HG03442 (cell line): ENCODE measurements at regions not wholly inside any gene's neighbourhood (a gene's known extent, or its start where the extent isn't known, plus 50 kb on each side); places are given as distances from the start of the nearest gene placed in this dataset.
A peak's percentile ranks its signal among the peaks of the same experiment; 100 is the strongest.

Experiments used
- ATAC-seq: cut with Tn5 transposase; IDR thresholded peaks from one replicate; pipeline ENCODE4 v1.9.1; 2021; ENCODE audit warnings: mild to moderate bottlenecking, moderate library complexity; ENCODE audit not compliant: unreplicated experiment

- no peak for ATAC-seq
These were observed 81.7 kb upstream of the PLCL2 start for GRCh38 chr3:16803019-16803418.

GRCh38 chr3:16807391-16807790 is 77.4 kb upstream of the PLCL2 start:
- no peak for ATAC-seq

- ATAC-seq, result no peak
These were observed 76.2 kb upstream of the PLCL2 start for GRCh38 chr3:16808393-16809107.

GRCh38 chr3:16809482-16809881 is 75.3 kb upstream of the PLCL2 start:
- no peak for ATAC-seq

- ATAC-seq, result no peak
These were observed 74.8 kb upstream of the PLCL2 start for GRCh38 chr3:16809993-16810392.

- no peak for ATAC-seq
These were observed 74.0 kb upstream of the PLCL2 start for GRCh38 chr3:16810593-16811367.

GRCh38 chr3:16811950-16812349 is 72.8 kb upstream of the PLCL2 start:
- no peak for ATAC-seq

GRCh38 chr3:16813336-16813735 is 71.4 kb upstream of the PLCL2 start:
- ATAC-seq, result no peak

- ATAC-seq, result peak; percentile 90
These were observed 68.5 kb upstream of the PLCL2 start for GRCh38 chr3:16816048-16816780.

- ATAC-seq, result no peak
These were observed 67.6 kb upstream of the PLCL2 start for GRCh38 chr3:16817197-16817596.

- no peak for ATAC-seq
These were observed 66.6 kb upstream of the PLCL2 start for GRCh38 chr3:16818194-16818593.

- ATAC-seq, result no peak
These were observed 65.8 kb upstream of the PLCL2 start for GRCh38 chr3:16818945-16819344.

GRCh38 chr3:16820485-16820884 is 64.3 kb upstream of the PLCL2 start:
- ATAC-seq, result no peak

- no peak for ATAC-seq
These were observed 63.7 kb upstream of the PLCL2 start for GRCh38 chr3:16821053-16821452.

GRCh38 chr3:16824081-16824696 is 60.6 kb upstream of the PLCL2 start:
- ATAC-seq, result peak; percentile 72

GRCh38 chr3:16825617-16826204 is 59.0 kb upstream of the PLCL2 start:
- no peak for ATAC-seq

- ATAC-seq, result peak; percentile 45
These were observed 55.9 kb upstream of the PLCL2 start for GRCh38 chr3:16828815-16829214.

GRCh38 chr3:16831846-16832245 is 52.9 kb upstream of the PLCL2 start:
- ATAC-seq, result no peak

GRCh38 chr3:16834214-16834613 is 50.5 kb upstream of the PLCL2 start:
- ATAC-seq, result no peak

GRCh38 chr3:16834753-16835152 is 50.0 kb upstream of the PLCL2 start:
- ATAC-seq, result no peak
